ENCODE measurements at regions not wholly inside any gene's neighbourhood (a gene's known extent, or its start where the extent isn't known, plus 50 kb on each side); places are given as distances from the start of the nearest gene placed in this dataset.

DNA sequence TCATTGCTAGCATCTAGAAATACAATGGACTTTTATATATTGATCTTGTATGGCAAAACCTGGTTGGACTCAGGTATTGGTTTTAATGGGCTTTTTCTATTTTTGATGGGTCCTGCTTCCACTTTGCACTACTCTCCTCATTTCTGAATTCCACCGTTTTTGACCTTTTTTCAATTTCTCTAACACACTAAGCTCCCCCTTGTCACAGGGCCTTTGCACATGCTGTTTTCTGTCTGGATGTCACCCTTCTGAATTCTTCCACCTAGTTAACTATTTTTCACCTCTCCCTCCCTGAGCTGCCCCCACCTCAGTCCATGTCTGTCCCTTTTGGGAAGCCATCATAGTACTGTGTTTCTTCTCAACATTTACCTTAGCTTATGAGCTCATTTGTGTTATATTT lies 112.7 kb upstream of the FRMD6 start:
- H3K9me3 ChIP-seq = no peaks in the 10 kb centered on the region
- H3K4me3 ChIP-seq = no peak overlapping the region
- ATAC-seq = no peak
- no peak overlapping the region for H3K27ac ChIP-seq
- no peak for TF ChIP-seq CTCF (IDR thresholded peaks at IDR 0.05)
- TF ChIP-seq POLR2AphosphoS5 (IDR thresholded peaks at IDR 0.05) = no peak
- no peak for TF ChIP-seq POLR2A (IDR thresholded peaks at IDR 0.05)
- no peaks in the 10 kb centered on the region for H3K36me3 ChIP-seq
- 89 to 100% methylated on average over 1 of the region's 1 CpG for WGBS, 2 donors (ENCODE audit: low coverage in 1 of 2)
- no peaks in the 10 kb centered on the region for H3K27me3 ChIP-seq
- peaks cover 0 to 6% (median 6%) of the 10 kb centered on the region in 3 donors for H3K4me1 ChIP-seq

DNA sequence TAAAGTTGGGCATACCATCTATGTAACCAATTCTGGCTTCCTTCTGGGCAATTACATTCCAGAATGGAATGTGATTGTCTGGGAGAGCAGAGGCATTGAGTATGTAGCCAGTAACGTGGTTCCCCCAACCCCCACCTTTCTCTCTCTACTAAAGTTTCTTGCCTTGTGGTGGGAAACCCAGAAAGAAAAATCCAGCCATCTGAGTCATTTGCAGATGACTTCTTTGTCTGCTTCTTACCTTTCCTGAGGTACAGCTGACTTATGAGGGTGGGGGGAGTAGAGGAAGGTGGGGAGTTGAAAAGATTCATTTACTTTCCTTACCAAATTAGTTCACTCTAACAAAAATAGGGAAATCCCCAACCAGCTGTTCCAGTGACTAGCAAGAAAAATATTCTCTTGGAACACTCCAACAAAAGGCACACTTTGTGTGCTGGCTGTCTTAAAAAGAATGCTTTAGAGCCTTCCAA lies 112.1 kb upstream of the FRMD6 start:
- Histone ChIP-seq H3K9me3 (no peaks in the 10 kb centered on the region), H3K36me3 (no peaks in the 10 kb centered on the region), H3K4me1 (peaks cover 0 to 6% (median 5%) of the 10 kb centered on the region in 3 donors), H3K27me3 (no peaks in the 10 kb centered on the region), H3K4me3 (no peak overlapping the region), H3K27ac (no peak overlapping the region)
- WGBS, 2 donors (ENCODE audit: low coverage in 1 of 2) = 8 to 11% methylated on average over 1 of the region's 1 CpG
- no peak for TF ChIP-seq EP300 (IDR thresholded peaks at IDR 0.05)
- no peak for TF ChIP-seq POLR2AphosphoS5 (IDR thresholded peaks at IDR 0.05)
- TF ChIP-seq POLR2A (IDR thresholded peaks at IDR 0.05) = no peak
- TF ChIP-seq CTCF (IDR thresholded peaks at IDR 0.05) = no peak
- no peak for ATAC-seq

DNA sequence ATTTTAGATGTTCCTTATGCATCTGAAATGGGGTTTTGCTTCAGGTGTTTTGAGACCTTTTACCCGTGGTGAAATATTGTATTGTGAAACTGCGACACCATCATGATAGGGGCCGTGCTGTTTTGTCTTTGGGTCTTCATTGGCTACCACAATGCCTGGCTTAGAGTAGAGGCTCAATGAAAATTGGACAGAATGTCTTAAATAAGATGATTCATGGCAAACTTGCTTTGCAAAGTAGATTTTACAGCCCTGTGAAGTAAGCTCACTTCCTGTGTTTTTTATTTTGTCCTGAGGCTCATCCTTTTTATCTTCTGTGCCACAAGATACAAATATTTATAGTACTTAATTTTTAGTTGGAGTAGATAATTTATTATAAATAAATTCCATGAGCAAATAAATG lies 111.3 kb upstream of the FRMD6 start:
- no peak overlapping the region for H3K27ac ChIP-seq
- peaks cover 0 to 12% (median 6%) of the 10 kb centered on the region in 3 donors for H3K4me1 ChIP-seq
- 89 to 96% methylated on average over 3 of the region's 3 CpGs for WGBS, 2 donors (ENCODE audit: low coverage in 1 of 2)
- no peaks in the 10 kb centered on the region for H3K9me3 ChIP-seq
- no peak for ATAC-seq
- no peaks in the 10 kb centered on the region for H3K27me3 ChIP-seq
- no peak for TF ChIP-seq POLR2AphosphoS5 (IDR thresholded peaks at IDR 0.05)
- no peak for TF ChIP-seq EP300 (IDR thresholded peaks at IDR 0.05)
- TF ChIP-seq POLR2A (IDR thresholded peaks at IDR 0.05) = no peak
- TF ChIP-seq CTCF (IDR thresholded peaks at IDR 0.05) = no peak
- no peak overlapping the region for H3K4me3 ChIP-seq
- no peaks in the 10 kb centered on the region for H3K36me3 ChIP-seq

DNA sequence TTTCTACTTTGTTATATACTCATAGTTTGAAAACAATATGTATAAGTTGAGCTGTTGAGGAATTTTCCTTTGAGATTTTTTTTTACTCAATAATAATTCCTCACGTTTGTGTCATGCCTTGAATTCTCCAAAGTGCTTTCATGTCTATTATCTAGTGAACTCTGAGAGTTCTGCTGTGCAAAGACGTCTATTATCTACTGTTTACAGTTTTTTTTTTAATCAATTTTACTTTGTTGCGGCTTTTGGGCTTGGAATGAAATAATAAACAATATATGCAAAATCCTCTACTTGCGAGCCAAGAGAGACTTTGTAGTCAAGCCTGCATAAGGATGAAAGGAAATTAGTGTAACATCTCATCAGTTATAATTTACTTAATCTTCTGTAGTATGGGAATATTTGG lies 107.2 kb upstream of the FRMD6 start:
- ATAC-seq = no peak
- H3K4me3 ChIP-seq = no peak overlapping the region
- 45 to 57% methylated on average over 4 of the region's 4 CpGs for WGBS, 2 donors (ENCODE audit: low coverage in 1 of 2)
- no peaks in the 10 kb centered on the region for H3K27me3 ChIP-seq
- H3K27ac ChIP-seq = no peak overlapping the region
- H3K36me3 ChIP-seq = no peaks in the 10 kb centered on the region
- no peaks in the 10 kb centered on the region for H3K9me3 ChIP-seq
- peaks cover 7 to 45% (median 14%) of the 10 kb centered on the region in 3 donors for H3K4me1 ChIP-seq
- TF ChIP-seq POLR2AphosphoS5 (IDR thresholded peaks at IDR 0.05) (no peak), POLR2A (IDR thresholded peaks at IDR 0.05) (no peak), CTCF (IDR thresholded peaks at IDR 0.05) (no peak), EP300 (IDR thresholded peaks at IDR 0.05) (no peak)

GRCh38 chr14:51544901-51545300 lies 106.8 kb upstream of the FRMD6 start:
- 66 to 85% methylated on average over 3 of the region's 3 CpGs for WGBS, 2 donors (ENCODE audit: low coverage in 1 of 2)

More at GRCh38 chr14:51544901-51545300, 106.8 kb upstream of the FRMD6 start:
- H3K27me3 ChIP-seq = no peaks in the 10 kb centered on the region
- no peaks in the 10 kb centered on the region for H3K9me3 ChIP-seq
- no peak overlapping the region for H3K4me3 ChIP-seq
- TF ChIP-seq CTCF (IDR thresholded peaks at IDR 0.05) = no peak
- no peak for TF ChIP-seq POLR2AphosphoS5 (IDR thresholded peaks at IDR 0.05)
- TF ChIP-seq POLR2A (IDR thresholded peaks at IDR 0.05) = no peak
- TF ChIP-seq EP300 (IDR thresholded peaks at IDR 0.05) = no peak
- no peak for ATAC-seq
- H3K36me3 ChIP-seq = no peaks in the 10 kb centered on the region
- peaks cover 7 to 45% (median 10%) of the 10 kb centered on the region in 3 donors for H3K4me1 ChIP-seq
- no peak overlapping the region for H3K27ac ChIP-seq
